Aorta (tissue), 5 donors: ENCODE measurements at regions not wholly inside any gene's neighbourhood (a gene's known extent, or its start where the extent isn't known, plus 50 kb on each side); places are given as distances from the start of the nearest gene placed in this dataset.

Source experiments
- ATAC-seq: fragments of 200-7000 bp; cut with Tn5 transposase; one replicate; pipeline ENCODE4 v1.9.1; 2022; ENCODE audit warnings: moderate library complexity; ENCODE audit not compliant: low FRiP score
- DNase-seq, 2 donors: peaks; one replicate each; pipeline ENCODE4 v3.0.0-alpha.2; 2020
- H3K27ac ChIP-seq, 2 donors: one replicate each; pipeline ENCODE4 v1.5.1; 2013; ENCODE audit warnings: low read length in 2 of 2, mild to moderate bottlenecking in 2 of 2, moderate library complexity in 2 of 2, control low read depth in 1 of 2, inconsistent platforms in 1 of 2, low read depth in 1 of 2
- H3K27me3 ChIP-seq, 2 donors: one replicate each; pipeline ENCODE4 v1.6.1; 2013; ENCODE audit warnings: control low read depth in 1 of 2, low read length in 1 of 2, mild to moderate bottlenecking in 1 of 2, moderate library complexity in 1 of 2; ENCODE audit not compliant: insufficient read depth in 2 of 2, control insufficient read depth in 1 of 2
- H3K36me3 ChIP-seq, 2 donors: one replicate each; pipeline ENCODE4 v1.6.1; 2013; ENCODE audit warnings: control low read depth in 1 of 2, low read length in 1 of 2, mild to moderate bottlenecking in 1 of 2; ENCODE audit not compliant: insufficient read depth in 2 of 2, control insufficient read depth in 1 of 2
- H3K4me1 ChIP-seq, 2 donors: one replicate each; pipeline ENCODE4 v1.6.1; 2013; ENCODE audit warnings: low read length in 2 of 2, control low read depth in 1 of 2, mild to moderate bottlenecking in 1 of 2, moderate library complexity in 1 of 2; ENCODE audit not compliant: insufficient read depth in 2 of 2, control insufficient read depth in 1 of 2
- H3K4me3 ChIP-seq, 2 donors: one replicate each; pipeline ENCODE4 v1.5.1; 2013; ENCODE audit warnings: low read length in 2 of 2, control low read depth in 1 of 2, mild to moderate bottlenecking in 1 of 2
- H3K9me3 ChIP-seq: one replicate; pipeline ENCODE4 v1.6.1; 2013; ENCODE audit warnings: mild to moderate bottlenecking, low read length; ENCODE audit not compliant: control insufficient read depth
- WGBS, 2 donors: extraction: QIAGEN DNeasy Blood & Tissue Kit; methylation state at CpG; one replicate each; pipeline ENCODE4 v1.1.7; 2013; 5-methylcytosine and 5-hydroxymethylcytosine counted together
- intact Hi-C, 2 donors: fragments of 100-400 bp; cut with DNase I; formaldehyde crosslinking; loops; one replicate each; pipeline versions ENCODE4 v1.14.2 to v1.15.0; 2022
- donor health status: healthy with polysubstance abuse.
- donor health status: Bipolar disorder and iron deficiency.
- donor health status: DM: no; HTN: no; CAD: no.
- donor health status: DM: no; HTN: no; CAD: no.
- donor health status: DM: yes; HTN: yes; CAD: no.

DNA sequence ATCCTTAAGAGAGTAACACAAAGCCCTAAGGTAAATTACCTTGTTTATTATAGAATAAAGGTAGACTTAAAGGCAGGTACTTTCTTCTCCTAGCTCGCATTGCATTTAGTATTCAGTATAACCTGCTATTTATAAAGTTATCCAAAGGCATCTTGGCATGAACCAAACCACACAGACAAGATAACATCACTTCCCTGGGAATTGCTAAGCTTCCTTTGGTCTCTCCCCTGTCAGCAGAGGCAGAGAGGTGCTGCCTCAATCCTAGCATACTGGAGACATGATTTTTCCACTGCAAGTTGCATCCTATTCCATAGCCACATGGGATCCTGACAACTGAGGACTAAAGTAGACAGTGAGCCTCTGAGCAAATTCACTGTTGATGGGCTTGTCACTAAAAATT is 101.7 kb upstream of the IL6 start:
- WGBS, 2 donors = 92 to 94% methylated on average over 1 of the region's 1 CpG
- Histone ChIP-seq H3K27ac (no peak overlapping the region), H3K9me3 (no peaks in the 10 kb centered on the region), H3K27me3 (no peaks in the 10 kb centered on the region), H3K4me1 (no peaks in the 10 kb centered on the region), H3K36me3 (no peaks in the 10 kb centered on the region), H3K4me3 (no peak overlapping the region)
- DNase-seq (no peak), ATAC-seq (no peak)
- intact Hi-C loops = no loop called here

DNA sequence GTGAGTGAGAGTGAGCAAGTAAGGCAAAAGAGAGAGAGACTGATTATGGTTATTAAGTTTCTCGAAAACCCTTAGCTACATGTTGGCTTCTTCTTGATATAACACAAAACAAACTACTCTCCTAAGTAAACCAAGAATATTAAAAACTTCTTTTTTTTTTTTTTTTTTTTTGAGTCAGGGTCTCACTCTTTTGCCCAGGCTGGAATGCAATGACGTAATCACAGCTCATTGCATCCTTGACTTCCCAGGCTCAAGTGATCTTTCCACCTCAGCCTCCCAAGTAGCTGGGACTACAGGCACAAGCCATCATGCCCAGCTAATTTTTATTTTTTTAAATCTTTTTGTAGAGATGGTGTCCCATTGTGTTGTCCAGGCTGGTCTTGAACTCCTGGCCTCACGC is 102.2 kb upstream of the IL6 start:
- WGBS, 2 donors = 92 to 95% methylated on average over 3 of the region's 3 CpGs
- no peak for DNase-seq

GRCh38 chr7:22622116-22622785 is 104.7 kb upstream of the IL6 start:
- Histone ChIP-seq H3K36me3 (no peaks in the 10 kb centered on the region), H3K4me3 (no peak overlapping the region), H3K4me1 (no peaks in the 10 kb centered on the region), H3K9me3 (no peaks in the 10 kb centered on the region), H3K27ac (no peak overlapping the region), H3K27me3 (no peaks in the 10 kb centered on the region)
- DNase-seq = no peak
- 96 to 97% methylated on average over 4 of the region's 4 CpGs for WGBS, 2 donors
- no peak for ATAC-seq
- intact Hi-C loops = no loop called here

More for the DNA sequence above, 102.2 kb upstream of the IL6 start:
- no peaks in the 10 kb centered on the region for H3K27me3 ChIP-seq
- H3K36me3 ChIP-seq = no peaks in the 10 kb centered on the region
- no peaks in the 10 kb centered on the region for H3K9me3 ChIP-seq
- ATAC-seq = no peak
- no peak overlapping the region for H3K4me3 ChIP-seq
- H3K27ac ChIP-seq = no peak overlapping the region
- intact Hi-C loops = no loop called here
- no peaks in the 10 kb centered on the region for H3K4me1 ChIP-seq

DNA sequence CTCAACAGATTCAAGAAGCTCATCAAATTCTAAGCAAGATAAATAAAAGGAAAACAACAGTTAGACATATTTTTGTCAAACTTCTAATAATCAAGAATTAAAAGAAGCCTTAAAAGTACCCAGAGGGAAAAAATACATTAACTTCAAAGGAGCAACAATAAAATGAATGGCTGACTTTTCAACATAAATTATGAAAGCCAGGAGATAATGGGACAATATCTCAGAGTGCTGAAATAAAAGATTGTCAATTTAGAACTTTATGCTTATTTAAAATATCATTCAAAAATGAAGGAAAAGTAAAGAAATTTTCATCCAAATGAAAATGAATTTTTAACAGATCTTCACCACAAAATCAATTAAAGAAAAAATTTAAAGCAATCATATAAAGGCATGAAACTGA is 108.5 kb upstream of the IL6 start:
- H3K9me3 ChIP-seq = no peaks in the 10 kb centered on the region
- no peak overlapping the region for H3K4me3 ChIP-seq
- H3K36me3 ChIP-seq = no peaks in the 10 kb centered on the region
- DNase-seq (no peak), ATAC-seq (no peak)
- intact Hi-C loops = no loop called here
- H3K4me1 ChIP-seq = no peaks in the 10 kb centered on the region
- no peaks in the 10 kb centered on the region for H3K27me3 ChIP-seq
- H3K27ac ChIP-seq = no peak overlapping the region

DNA sequence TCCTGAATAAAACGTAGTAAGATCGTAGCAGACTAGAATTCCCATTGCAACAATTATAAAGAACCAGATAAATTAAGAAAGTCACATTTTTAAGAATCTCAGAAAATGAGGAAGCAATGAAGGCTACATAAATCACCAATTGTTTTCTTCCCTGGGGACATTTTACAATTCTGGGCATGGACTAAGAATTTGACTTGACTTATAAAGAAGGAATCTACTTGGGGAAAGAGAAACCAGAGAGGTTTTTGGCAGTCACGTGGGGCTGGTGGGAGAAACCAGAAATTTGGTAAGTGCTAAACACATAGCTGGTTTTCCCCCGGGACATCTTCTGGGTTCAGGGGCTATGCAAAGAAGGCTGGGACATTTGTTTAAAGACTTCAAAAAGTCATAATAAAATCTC is 109.8 kb upstream of the IL6 start:
- H3K36me3 ChIP-seq = no peaks in the 10 kb centered on the region
- H3K4me1 ChIP-seq = no peaks in the 10 kb centered on the region
- DNase-seq (peak in 1 of 2 donors; percentile 42), ATAC-seq (no peak)
- H3K27me3 ChIP-seq = no peaks in the 10 kb centered on the region
- 61 to 70% methylated on average over 4 of the region's 4 CpGs for WGBS, 2 donors
- H3K27ac ChIP-seq = no peak overlapping the region
- intact Hi-C loops = no loop called here
- no peak overlapping the region for H3K4me3 ChIP-seq
- H3K9me3 ChIP-seq = no peaks in the 10 kb centered on the region

DNA sequence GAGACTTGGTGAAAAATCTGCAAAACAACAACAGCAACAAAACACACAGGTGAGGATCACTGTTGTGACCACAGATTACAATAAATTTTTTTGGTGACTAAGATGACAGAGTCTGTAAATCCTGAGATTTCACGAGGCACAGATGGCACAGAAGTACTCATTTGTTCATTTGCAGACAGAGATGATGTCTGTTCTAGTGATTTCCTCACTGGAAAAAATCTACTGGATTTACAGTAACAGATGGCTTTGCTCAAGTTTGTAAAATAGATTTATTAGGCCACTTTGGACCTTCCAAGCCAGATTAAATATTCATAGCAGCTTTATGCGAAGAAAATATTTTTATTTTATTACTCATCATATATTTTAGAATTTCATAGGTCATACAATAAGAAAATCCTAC is 113.5 kb upstream of the IL6 start:
- WGBS, 2 donors = 76 to 89% methylated on average over 2 of the region's 2 CpGs
- H3K9me3 ChIP-seq = no peaks in the 10 kb centered on the region
- peaks cover 0 to 3% of the 10 kb centered on the region in 2 donors for H3K4me1 ChIP-seq
- DNase-seq = no peak
- intact Hi-C loops = no loop called here
- H3K4me3 ChIP-seq = no peak overlapping the region
- H3K27ac ChIP-seq = no peak overlapping the region
- ATAC-seq = no peak
- no peaks in the 10 kb centered on the region for H3K36me3 ChIP-seq
- H3K27me3 ChIP-seq = no peaks in the 10 kb centered on the region

- H3K36me3 ChIP-seq = no peaks in the 10 kb centered on the region
- peaks cover 0 to 3% of the 10 kb centered on the region in 2 donors for H3K4me1 ChIP-seq
- no peaks in the 10 kb centered on the region for H3K27me3 ChIP-seq
- H3K27ac ChIP-seq = no peak overlapping the region
- no peak overlapping the region for H3K4me3 ChIP-seq
- WGBS, 2 donors = 74 to 81% methylated on average over 2 of the region's 2 CpGs
- DNase-seq = no peak
- H3K9me3 ChIP-seq = no peaks in the 10 kb centered on the region
- no peak for ATAC-seq
- intact Hi-C loops = no loop called here
Observed at GRCh38 chr7:22612776-22613175, 112.8 kb upstream of the STEAP1B start.

DNA sequence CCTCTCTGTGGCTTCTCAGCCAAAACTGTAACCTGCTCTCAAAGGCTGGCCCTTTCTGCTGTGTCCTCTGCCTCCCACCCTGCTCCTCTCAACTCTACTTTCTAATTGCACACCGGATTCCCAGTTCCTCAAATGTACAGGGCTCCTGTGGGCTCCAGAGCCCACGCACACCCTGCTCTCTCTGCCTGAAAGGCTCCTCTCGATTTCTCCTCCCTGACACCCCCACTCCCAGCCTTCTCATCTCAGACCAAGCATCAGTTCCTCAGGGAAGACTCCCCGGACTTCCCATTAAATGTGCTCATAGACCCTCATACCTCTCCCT is 111.7 kb upstream of the STEAP1B start:
- DNase-seq = no peak
- Histone ChIP-seq H3K9me3 (no peaks in the 10 kb centered on the region), H3K36me3 (no peaks in the 10 kb centered on the region), H3K4me1 (peaks cover 0 to 3% of the 10 kb centered on the region in 2 donors), H3K27ac (no peak overlapping the region), H3K27me3 (no peaks in the 10 kb centered on the region), H3K4me3 (no peak overlapping the region)
- intact Hi-C loops = no loop called here
- ATAC-seq = no peak
- 91 to 93% methylated on average over 4 of the region's 4 CpGs for WGBS, 2 donors

- Histone ChIP-seq H3K4me1 (peaks cover 0 to 3% of the 10 kb centered on the region in 2 donors), H3K27me3 (no peaks in the 10 kb centered on the region), H3K36me3 (no peaks in the 10 kb centered on the region), H3K9me3 (no peaks in the 10 kb centered on the region), H3K4me3 (no peak overlapping the region), H3K27ac (no peak overlapping the region)
- intact Hi-C loops = no loop called here
- DNase-seq (no peak), ATAC-seq (no peak)
- 69 to 70% methylated on average over 3 of the region's 3 CpGs for WGBS, 2 donors
Observed at GRCh38 chr7:22610951-22611757, 111.2 kb upstream of the STEAP1B start.
